Suprapubic skin (tissue), 4 donors: ENCODE measurements at regions not wholly inside any gene's neighbourhood (a gene's known extent, or its start where the extent isn't known, plus 50 kb on each side); places are given as distances from the start of the nearest gene placed in this dataset.

Experiments used
- EP300 ChIP-seq: sonication (generic); formaldehyde crosslinking; IDR thresholded peaks from one replicate; pipeline ENCODE4 v1.6.1; 2017; ENCODE audit warnings: antibody characterized with exemption
- POLR2A ChIP-seq, 2 donors: fragments of 450-650 bp; IDR thresholded peaks; one replicate each; pipeline ENCODE4 v1.6.1; 2017; ENCODE audit warnings: antibody characterized with exemption in 2 of 2, mild to moderate bottlenecking in 2 of 2, moderate library complexity in 2 of 2
- POLR2AphosphoS5 ChIP-seq, 3 donors: sonication (generic); formaldehyde crosslinking; IDR thresholded peaks; one replicate each; pipeline ENCODE4 v1.6.1; 2017; ENCODE audit warnings: antibody characterized with exemption in 3 of 3
- TF ChIP-seq, protein P1 (sequence below), 2 donors: fragments of 200-600 bp in 1 of 2; fragments of 450-650 bp in 1 of 2; sonication (generic) in 1 of 2; IDR thresholded peaks; one replicate each; pipeline ENCODE4 v1.5.1; 2016 to 2019; ENCODE audit warnings: antibody characterized with exemption in 2 of 2, mild to moderate bottlenecking in 1 of 2, moderate library complexity in 1 of 2

DNA sequence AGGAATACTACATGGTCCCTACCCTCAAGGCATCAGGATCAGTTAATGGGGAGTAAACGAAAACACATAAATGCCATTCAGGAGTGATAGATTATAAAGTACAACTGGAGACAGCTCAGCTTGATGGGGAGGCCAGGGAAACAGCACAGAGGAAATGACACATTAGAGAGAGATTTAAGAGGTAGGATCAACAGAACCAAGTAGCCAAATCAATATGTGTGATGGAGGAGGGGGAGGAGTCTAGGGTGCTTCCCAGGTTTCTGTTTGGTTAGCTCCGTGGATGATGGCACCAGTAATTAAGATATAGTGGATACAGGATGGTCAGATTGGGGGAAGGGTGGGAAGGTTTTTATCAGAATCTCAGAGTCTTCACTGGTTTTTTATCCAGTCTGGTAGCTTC, 229.5 kb upstream of the ROPN1 start:
- no peak for TF ChIP-seq POLR2A (IDR thresholded peaks at IDR 0.05)
- TF ChIP-seq EP300: no peak
- TF ChIP-seq, protein P1, sequence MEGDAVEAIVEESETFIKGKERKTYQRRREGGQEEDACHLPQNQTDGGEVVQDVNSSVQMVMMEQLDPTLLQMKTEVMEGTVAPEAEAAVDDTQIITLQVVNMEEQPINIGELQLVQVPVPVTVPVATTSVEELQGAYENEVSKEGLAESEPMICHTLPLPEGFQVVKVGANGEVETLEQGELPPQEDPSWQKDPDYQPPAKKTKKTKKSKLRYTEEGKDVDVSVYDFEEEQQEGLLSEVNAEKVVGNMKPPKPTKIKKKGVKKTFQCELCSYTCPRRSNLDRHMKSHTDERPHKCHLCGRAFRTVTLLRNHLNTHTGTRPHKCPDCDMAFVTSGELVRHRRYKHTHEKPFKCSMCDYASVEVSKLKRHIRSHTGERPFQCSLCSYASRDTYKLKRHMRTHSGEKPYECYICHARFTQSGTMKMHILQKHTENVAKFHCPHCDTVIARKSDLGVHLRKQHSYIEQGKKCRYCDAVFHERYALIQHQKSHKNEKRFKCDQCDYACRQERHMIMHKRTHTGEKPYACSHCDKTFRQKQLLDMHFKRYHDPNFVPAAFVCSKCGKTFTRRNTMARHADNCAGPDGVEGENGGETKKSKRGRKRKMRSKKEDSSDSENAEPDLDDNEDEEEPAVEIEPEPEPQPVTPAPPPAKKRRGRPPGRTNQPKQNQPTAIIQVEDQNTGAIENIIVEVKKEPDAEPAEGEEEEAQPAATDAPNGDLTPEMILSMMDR (IDR thresholded peaks at IDR 0.05): no peak
- TF ChIP-seq POLR2AphosphoS5 (IDR thresholded peaks at IDR 0.05): no peak
